ENCODE measurements at regions not wholly inside any gene's neighbourhood (a gene's known extent, or its start where the extent isn't known, plus 50 kb on each side); places are given as distances from the start of the nearest gene placed in this dataset.
A peak's percentile ranks its signal among the peaks of the same experiment; 100 is the strongest.
"Not testable (repeated sequence)": the region's sequence is repeated elsewhere in the genome, so short reads cannot be mapped to it uniquely, and the experiment has no call there.

DNA sequence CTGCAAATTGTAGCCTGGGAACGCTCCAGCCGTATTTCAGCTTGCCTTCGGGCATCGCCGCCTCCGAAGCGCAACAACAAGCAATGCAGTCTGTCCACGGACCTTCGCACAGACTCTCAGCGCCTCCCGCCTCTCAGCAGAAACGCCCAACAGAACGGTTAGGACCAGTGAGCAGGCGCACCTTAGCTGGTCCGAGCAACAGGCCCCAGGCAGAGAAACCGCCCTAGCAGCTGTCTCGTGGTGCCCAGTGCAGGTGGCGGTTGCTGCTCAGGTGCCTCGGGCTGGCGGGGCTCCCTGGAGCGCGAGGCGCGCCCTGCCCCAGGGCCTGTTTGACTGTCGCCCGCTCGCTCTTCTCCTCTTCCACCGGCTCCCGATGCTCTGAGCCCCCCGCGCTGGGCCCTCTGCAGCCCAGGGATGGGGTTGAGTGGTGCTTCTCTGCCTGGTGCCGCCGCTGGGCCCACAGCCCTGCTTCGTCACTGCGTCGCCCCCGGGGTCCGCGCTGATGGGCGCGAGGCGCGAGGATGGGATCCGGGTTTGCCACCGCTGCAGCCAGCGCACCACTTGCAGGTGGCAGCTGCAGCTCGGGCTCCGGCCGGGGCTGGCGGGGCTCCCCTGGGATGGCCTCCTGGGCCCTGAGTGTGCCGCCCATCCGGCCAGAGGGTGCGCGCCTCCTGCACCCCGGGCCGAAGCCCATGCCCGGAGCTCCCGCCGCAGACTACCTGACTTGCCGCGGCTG lies 268.4 kb upstream of the FRG2C start:
- DNase-seq = no peak

DNA sequence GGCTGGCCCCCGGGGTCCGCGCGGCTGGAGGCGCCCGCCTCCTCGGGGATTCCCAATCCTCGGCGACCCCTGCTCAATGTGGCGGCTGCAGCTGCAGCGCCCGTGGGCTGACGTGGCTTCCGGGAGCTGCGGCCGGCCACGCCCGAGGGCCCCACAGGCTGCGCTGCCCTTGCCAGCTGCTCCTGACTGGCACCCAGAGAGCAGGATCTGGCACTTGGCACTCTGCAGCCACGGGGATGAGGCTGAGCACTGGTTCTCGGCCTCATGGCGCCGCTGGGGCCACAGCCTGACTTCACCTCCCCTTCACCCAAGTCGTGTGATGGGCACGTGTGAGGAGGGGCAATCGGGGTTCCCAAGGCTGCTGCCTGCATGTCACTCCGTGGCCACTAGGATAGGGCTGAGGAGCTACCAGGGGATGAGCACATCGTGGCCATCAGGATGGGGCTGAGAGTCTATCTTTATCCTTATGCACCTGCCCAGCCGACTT lies 267.8 kb upstream of the FRG2C start:
- no peak for DNase-seq

DNA sequence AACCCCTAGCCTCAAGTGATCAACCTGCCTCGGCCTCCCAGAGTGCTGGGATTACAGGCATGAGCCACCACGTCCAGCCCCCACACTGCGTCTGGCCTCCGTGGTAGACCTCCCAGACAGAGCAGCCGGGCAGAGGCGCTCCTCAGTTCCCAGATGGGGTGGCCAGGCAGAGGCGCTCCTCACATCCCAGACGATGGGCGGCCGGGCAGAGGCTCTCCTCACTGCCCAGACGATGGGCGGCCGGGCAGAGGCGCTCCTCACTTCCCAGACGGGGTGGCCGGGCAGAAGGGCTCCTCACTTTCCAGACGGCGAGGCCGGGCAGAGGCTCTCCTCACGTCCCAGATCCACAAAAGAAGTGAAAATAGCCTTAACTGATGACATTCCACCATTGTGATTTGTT lies 266.6 kb upstream of the FRG2C start:
- not testable (repeated sequence) for DNase-seq

DNA sequence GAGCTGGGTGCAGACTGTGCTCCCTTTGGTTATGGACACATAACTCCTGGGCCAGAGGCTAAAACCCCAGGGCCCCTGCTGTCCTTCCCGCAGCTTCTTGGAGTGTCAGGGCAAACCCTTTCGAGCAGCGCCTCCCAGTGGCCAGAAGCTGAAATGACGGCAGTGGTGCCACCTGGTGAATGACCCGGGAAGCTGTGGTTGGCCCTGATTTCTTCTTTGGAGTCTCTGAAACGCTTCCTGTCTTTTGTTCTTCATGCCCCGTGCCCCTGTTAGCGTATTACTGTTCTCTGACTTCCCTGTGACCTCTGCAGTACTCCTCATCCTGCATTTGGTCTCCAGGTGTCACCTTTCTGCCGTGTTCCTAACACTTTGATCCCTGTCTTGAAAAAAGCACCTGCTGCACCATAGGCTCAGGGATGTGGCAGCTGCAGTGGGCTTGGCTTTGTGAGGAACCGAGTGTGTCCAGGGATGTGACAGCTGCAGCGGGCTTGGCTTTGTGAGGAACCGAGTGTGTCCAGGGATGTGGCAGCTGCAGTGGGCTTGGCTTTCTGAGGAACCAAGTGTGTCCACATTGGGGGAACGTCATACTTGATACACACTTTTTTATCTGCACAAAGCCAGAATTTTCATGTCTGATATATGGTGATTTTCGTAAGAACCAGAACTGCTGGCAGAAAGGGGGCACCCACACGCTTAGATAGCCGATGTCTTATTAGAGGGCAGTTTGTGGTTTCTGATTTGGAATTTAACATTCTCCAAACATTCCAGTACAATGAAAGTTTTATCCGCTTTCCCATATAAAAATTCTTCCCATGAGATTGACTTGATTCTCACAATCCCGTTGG lies 241.8 kb upstream of the FRG2C start:
- DNase-seq = peak; percentile 45

DNA sequence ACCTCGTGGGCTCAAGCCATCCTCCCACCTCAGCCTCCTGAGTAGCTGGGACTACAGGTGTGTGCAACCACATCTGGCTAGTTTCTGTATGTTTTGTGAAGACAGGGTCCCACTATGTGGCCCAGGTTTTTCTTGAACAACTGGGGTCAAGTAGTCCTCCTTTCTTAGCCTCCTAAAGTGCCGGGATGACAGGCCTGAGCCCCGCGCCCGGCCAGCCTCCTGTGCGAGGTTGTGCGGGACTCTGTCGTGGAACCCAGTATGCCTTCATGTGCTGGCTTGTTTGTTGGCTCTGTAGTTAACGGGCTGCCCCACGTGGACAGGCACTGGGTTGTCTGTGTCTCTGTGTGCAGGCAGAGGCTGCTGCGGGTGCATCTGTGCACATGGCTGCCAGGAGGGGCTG lies 238.7 kb upstream of the FRG2C start:
- DNase-seq = not testable (repeated sequence)

DNA sequence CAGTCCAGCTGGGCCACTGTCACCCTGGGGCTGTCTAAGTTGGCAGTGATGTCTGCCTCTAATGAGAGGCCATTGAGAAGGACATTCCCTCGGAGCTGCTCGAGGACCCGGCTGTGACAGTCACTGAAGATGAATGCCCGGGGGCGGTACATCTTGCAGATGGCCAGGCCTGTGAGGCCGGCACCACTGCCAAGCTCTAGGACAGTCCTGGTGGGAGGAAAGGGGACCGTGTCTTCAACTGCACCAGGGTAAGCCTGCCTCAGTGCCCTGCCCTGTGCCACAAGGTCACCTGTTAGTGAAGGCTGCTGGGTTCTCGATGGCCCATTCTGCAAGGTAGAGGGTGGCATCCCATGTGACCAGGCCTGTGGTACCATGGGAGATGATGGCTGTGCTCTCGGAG lies 236.6 kb upstream of the FRG2C start:
- not testable (repeated sequence) for DNase-seq

DNA sequence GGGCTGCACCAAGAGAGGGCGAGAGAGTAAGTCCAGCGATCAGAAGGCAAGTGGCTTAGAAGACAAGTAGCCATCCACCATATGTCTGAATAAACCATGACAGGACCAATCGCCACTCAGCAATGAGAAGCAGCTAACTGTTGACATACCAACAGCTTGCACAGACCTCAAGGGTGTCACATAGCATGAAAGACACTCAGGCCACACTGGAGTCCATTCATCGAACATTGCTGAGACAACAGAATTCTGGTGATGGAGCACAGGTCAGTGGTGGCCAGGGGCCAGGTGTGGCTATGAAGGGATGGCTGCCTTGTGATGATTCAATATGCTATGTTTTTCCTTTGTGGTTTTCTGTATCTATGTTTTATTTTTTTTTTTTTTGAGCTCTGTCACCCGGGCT lies 236.2 kb upstream of the FRG2C start:
- not testable (repeated sequence) for DNase-seq

DNA sequence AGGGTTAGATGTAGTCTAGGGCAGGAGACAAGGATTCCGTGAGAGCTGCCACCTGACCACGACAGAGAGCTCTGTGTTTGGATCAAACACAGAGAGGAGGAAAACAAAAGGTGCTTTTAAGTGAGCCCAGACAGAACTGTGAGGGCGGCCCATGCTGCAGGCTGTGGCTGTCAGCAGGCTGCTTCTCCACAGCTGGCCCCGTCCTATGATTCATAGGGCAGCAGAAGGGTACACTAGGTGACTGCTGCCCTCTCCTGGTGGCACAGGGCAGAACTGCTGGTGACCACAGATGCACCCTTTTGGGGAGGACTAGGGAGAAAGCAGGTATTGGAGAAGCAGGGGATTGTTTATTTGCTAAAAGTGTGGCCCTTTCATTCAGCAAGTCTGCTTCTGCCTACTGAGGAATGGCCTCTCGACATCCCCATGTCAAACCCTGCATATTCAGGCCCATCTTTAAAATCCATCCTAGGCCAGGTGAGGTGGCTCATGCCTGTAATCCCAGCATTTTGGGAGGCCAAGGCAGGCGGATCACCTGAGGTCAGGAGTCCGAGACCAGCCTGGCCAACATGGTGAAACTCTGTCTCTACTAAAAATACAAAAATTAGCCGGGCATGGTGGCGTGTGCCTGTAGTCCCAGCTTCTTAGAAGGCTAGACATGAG lies 234.4 kb upstream of the FRG2C start:
- peak; percentile 55 for DNase-seq

GRCh38 chr3:75430406-75430805 lies 233.7 kb upstream of the FRG2C start:
- DNase-seq = not testable (repeated sequence)

GRCh38 chr3:75431120-75431519 lies 233.0 kb upstream of the FRG2C start:
- not testable (repeated sequence) for DNase-seq

DNA sequence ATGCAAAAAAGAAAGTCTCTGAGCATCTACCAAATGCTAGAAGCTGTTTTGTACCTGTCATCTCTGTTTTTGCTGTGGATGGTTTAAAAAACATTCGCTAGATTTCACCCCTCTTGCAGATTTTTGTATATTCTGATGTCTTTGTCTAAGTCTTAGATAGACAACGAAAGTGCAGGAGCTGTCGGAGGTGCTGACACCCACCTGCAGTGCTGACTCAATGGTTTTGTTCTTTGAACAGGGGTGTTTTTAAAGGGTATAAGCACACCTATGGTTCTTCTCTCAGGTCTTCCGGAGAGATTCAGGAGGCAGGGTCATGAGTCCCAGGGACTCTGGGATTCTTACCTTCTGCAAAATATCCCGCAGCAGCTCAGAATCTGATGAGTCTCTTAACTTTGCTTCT lies 231.7 kb upstream of the FRG2C start:
- not testable (repeated sequence) for DNase-seq

DNA sequence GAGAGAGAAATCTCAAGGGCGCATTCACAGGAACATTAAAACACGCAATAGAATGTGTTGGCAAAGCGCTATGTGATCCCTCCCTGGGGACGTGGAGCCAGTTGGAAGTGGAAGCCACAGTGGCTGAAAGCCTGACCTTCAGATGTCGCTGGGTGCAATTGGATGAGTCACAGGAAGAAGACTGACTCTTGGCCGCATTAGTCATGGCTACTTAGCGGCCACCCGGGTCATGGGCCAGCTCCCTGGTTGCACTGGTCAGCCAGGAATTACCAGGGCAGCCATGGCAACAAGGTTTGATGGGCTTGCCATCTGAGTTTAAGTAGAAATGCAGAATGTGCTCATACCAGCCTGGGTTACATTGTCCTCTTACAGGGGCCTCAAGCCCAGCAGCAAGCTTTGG lies 231.2 kb upstream of the FRG2C start:
- peak; percentile 1 for DNase-seq

- not testable (repeated sequence) for DNase-seq
Measured at GRCh38 chr3:75433295-75433694, 230.8 kb upstream of the FRG2C start.

- peak; percentile 41 for DNase-seq
Measured at GRCh38 chr3:75434276-75434912, 229.7 kb upstream of the FRG2C start.

- peak; percentile 95 for DNase-seq
Measured at GRCh38 chr3:75434913-75435793, 229.0 kb upstream of the FRG2C start.

GRCh38 chr3:75435794-75436400 lies 228.2 kb upstream of the FRG2C start:
- DNase-seq = peak; percentile 87

GRCh38 chr3:75440986-75441385 lies 223.1 kb upstream of the FRG2C start:
- DNase-seq = peak; percentile 16

DNA sequence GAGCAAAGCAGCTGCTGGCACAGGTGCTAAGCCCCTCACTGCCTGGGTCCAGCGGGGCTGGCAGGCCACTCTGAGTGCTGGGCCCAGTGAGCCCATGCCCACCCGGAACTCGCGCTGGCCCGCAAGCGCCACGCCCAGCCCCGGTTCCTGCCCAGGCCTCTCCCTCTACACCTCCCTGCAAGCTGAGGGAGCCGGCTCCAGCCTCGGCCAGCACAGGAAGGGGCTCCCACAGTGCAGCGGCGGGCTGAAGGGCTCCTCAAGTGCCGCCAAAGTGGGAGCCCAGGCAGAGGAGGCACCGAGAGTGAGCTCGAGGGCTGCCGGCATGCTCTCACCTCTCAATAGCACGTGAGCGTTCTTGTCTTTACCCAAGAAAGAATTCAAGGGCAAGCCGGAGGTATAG lies 219.5 kb upstream of the FRG2C start:
- not testable (repeated sequence) for DNase-seq

- not testable (repeated sequence) for DNase-seq
Measured at GRCh38 chr3:75445234-75445633, 218.9 kb upstream of the FRG2C start.

GRCh38 chr3:75446948-75447347 lies 217.2 kb upstream of the FRG2C start:
- not testable (repeated sequence) for DNase-seq

GRCh38 chr3:75453328-75453727 lies 210.8 kb upstream of the FRG2C start:
- DNase-seq = peak; percentile 89

All from NCI-H69 (cell line).